H1 (cell line): ENCODE measurements at regions not wholly inside any gene's neighbourhood (a gene's known extent, or its start where the extent isn't known, plus 50 kb on each side); places are given as distances from the start of the nearest gene placed in this dataset.

ENCODE experiments used
- CHD7 ChIP-seq: fragments of 300-600 bp; sonication (generic); IDR thresholded peaks from 2 replicates; pipeline ENCODE4 v1.7.1; 2012; ENCODE audit warnings: low read length, moderate library complexity, mild to moderate bottlenecking, inconsistent platforms; ENCODE audit not compliant: insufficient replicate concordance

- TF ChIP-seq CHD7: no peak
Measured at GRCh38 chr22:48015701-48016100, 1253.3 kb downstream of the TBC1D22A start (continued).
